ENCODE measurements at regions not wholly inside any gene's neighbourhood (a gene's known extent, or its start where the extent isn't known, plus 50 kb on each side); places are given as distances from the start of the nearest gene placed in this dataset.

GRCh38 chr7:47088329-47089067, 493.4 kb downstream of the TNS3 start:
- TF ChIP-seq POLR2A (IDR thresholded peaks at IDR 0.05): no peak
- TF ChIP-seq, protein P1, sequence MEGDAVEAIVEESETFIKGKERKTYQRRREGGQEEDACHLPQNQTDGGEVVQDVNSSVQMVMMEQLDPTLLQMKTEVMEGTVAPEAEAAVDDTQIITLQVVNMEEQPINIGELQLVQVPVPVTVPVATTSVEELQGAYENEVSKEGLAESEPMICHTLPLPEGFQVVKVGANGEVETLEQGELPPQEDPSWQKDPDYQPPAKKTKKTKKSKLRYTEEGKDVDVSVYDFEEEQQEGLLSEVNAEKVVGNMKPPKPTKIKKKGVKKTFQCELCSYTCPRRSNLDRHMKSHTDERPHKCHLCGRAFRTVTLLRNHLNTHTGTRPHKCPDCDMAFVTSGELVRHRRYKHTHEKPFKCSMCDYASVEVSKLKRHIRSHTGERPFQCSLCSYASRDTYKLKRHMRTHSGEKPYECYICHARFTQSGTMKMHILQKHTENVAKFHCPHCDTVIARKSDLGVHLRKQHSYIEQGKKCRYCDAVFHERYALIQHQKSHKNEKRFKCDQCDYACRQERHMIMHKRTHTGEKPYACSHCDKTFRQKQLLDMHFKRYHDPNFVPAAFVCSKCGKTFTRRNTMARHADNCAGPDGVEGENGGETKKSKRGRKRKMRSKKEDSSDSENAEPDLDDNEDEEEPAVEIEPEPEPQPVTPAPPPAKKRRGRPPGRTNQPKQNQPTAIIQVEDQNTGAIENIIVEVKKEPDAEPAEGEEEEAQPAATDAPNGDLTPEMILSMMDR (IDR thresholded peaks at IDR 0.05): peak; percentile 66 to 90 (median 86)
- Histone ChIP-seq H3K27me3 (peaks cover 6% of the 10 kb centered on the region), H3K4me3 (no peak overlapping the region), H3K4me1 (replicated peaks in 1 of 2) (no peaks in the 10 kb centered on the region), H3K36me3 (replicated peaks in 1 of 2) (no peaks in the 10 kb centered on the region), H3K9me3 (replicated peaks in 1 of 3) (no peaks in the 10 kb centered on the region), H3K27ac (no peak overlapping the region)
- WGBS, 4 donors: 38 to 47% (median 41%) methylated on average over 11 to 14 of the region's 14 CpGs
- intact Hi-C loops (cut with DNase I): loop anchor here (5.0 to 10.0 kb wide), 2 partner anchors 311 to 324 kb away; no protein-coding TSS in a partner anchor
- peak; percentile 38 to 74 (median 59) for DNase-seq

DNA sequence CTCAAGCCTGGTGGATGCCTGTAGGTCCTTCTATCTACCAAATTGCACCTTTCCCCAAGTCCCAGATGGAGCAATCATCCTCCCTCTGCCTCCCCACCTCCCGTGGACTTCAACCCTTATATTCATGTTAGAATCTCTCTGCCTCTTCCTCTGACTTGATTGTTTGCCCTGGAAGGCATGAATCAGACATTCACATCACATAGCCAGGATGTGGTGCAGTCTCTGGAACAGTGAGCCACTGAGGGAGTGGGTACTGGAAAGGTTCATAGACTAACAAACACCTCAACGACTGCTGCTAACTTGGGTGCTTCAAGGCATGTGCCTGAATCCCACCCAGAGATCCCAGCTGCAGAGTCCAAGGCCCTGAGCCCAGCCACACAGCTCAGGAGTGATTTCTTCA, 494.0 kb downstream of the TNS3 start:
- no peaks in the 10 kb centered on the region for H3K9me3 ChIP-seq (replicated peaks in 1 of 3)
- no peak for DNase-seq
- no peak overlapping the region for H3K27ac ChIP-seq
- H3K27me3 ChIP-seq: peaks cover 6% of the 10 kb centered on the region
- intact Hi-C loops (cut with DNase I): loop anchor here (5.0 to 10.0 kb wide), 2 partner anchors 311 to 323 kb away; no protein-coding TSS in a partner anchor
- no peak for TF ChIP-seq POLR2A (IDR thresholded peaks at IDR 0.05)
- TF ChIP-seq, protein P1 (IDR thresholded peaks at IDR 0.05): no peak
- no peaks in the 10 kb centered on the region for H3K4me1 ChIP-seq (replicated peaks in 1 of 2)
- WGBS, 4 donors: 59 to 93% (median 71%) methylated on average over 1 to 2 of the region's 2 CpGs
- H3K4me3 ChIP-seq: no peak overlapping the region
- no peaks in the 10 kb centered on the region for H3K36me3 ChIP-seq (replicated peaks in 1 of 2)

- Histone ChIP-seq H3K36me3 (replicated peaks in 1 of 2) (no peaks in the 10 kb centered on the region), H3K4me3 (no peak overlapping the region), H3K9me3 (replicated peaks in 1 of 3) (no peaks in the 10 kb centered on the region), H3K4me1 (replicated peaks in 1 of 2) (no peaks in the 10 kb centered on the region), H3K27ac (no peak overlapping the region), H3K27me3 (peaks cover 6% of the 10 kb centered on the region)
- TF ChIP-seq, protein P1 (IDR thresholded peaks at IDR 0.05): no peak
- TF ChIP-seq POLR2A (IDR thresholded peaks at IDR 0.05): no peak
- intact Hi-C loops (cut with DNase I): loop anchor here (5.0 to 10.0 kb wide), 2 partner anchors 308 to 321 kb away; no protein-coding TSS in a partner anchor
- WGBS, 4 donors: 92 to 100% (median 96%) methylated on average over 1 of the region's 1 CpG
- no peak for DNase-seq
Measured at GRCh38 chr7:47085491-47086275, 496.2 kb downstream of the TNS3 start.

Measured in adrenal gland (tissue), 9 donors.